Retina (tissue), 1 donor: ENCODE measurements at regions not wholly inside any gene's neighbourhood (a gene's known extent, or its start where the extent isn't known, plus 50 kb on each side); places are given as distances from the start of the nearest gene placed in this dataset.
"Not testable (repeated sequence)": the region's sequence is repeated elsewhere in the genome, so short reads cannot be mapped to it uniquely, and the experiment has no call there.

Experiments used
- DNase-seq: peaks from one replicate; pipeline ENCODE4 v3.0.0-alpha.2; 2016

DNA sequence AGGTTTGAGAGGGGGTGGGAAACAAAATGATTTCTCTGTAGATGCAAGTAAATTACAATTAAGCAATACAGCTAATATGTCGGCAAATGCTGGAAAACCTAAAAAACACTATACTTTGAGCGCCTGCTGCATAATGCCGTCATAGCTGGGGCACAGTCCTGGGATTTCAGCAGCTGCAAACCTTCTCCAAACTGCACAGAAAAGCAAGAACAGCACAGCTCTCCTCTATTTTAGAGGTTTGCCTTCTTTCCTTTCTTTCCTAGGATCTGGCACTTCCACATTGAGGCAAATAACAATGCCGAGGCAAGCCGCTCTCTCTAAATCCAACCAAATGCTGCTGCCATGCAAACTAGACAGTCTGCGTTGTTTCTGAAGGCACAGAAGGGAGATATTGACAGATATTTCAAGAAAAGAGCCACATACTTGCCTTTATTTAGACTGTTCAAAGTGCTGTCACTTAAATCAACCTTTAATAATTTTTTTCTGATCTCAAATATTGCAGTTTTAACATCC, 287.1 kb upstream of the G2E3 start:
- DNase-seq, result peak; percentile 9

- peak; percentile 78 for DNase-seq
Observed at GRCh38 chr14:30272848-30273832, 285.8 kb upstream of the G2E3 start.

DNA sequence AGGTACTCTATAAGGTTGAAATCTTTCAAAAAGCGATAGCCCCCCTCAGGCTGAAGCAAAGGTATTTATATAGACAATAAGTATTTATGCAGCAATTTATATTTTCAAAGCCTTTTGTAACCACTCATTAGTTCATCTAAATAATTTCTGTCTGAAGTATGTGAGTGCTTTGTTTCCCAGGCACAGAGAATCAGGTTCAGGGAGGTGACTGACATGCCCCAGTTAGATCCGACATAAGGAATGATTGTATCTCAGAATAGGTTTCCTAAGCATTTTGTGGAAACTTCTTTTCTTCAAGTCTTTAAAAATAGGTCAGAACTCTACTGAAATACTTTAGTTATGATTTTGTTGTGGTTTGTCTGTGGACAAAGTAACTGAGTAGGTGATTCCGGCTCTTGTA, 283.4 kb upstream of the G2E3 start:
- DNase-seq, result no peak

- DNase-seq, result no peak
Observed at GRCh38 chr14:30277268-30277667, 281.7 kb upstream of the G2E3 start.

DNA sequence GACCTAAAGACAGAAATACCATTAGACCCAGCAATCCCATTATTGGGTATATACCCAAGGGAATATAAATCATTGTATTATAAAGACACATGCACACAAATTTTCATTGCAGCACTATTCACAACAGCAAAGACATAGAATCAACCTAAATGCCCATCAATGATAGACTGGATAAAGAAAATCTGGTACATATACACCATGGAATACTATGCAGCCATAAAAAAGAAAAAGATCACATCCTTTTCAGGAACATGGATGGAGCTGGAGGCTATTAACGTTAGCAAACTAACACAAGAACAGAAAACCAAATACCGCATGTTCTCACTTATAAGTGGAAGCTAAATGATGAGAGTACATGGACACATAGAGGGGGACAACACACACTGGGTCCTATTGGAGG, 280.1 kb upstream of the G2E3 start:
- not testable (repeated sequence) for DNase-seq

GRCh38 chr14:30283822-30284446, 275.0 kb upstream of the G2E3 start:
- DNase-seq, result peak; percentile 34

- no peak for DNase-seq
Observed at GRCh38 chr14:30284808-30285207, 274.1 kb upstream of the G2E3 start.

GRCh38 chr14:30287579-30288445, 271.1 kb upstream of the G2E3 start:
- no peak for DNase-seq

- no peak for DNase-seq
Observed at GRCh38 chr14:30290001-30290400, 269.0 kb upstream of the G2E3 start.

GRCh38 chr14:30291216-30291615, 267.7 kb upstream of the G2E3 start:
- DNase-seq, result no peak

DNA sequence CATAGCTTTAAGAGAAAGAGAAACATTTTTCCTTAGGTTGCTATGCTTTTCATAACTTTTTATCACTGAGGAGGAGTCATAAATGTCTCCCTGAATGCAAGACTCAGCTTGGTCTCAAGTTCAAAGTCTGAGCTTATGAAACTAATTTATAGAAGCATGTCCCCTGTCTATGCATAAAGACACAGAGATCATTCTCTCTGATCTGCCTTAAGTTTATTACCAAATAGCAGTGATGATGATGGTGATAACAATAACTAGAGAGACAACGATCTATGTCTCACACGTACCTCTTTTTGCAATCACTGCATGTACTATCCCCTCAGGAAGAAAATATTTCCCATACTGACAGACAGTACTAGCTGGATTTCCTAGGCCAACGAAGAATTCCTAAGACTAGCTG, 266.4 kb upstream of the G2E3 start:
- DNase-seq, result no peak

DNA sequence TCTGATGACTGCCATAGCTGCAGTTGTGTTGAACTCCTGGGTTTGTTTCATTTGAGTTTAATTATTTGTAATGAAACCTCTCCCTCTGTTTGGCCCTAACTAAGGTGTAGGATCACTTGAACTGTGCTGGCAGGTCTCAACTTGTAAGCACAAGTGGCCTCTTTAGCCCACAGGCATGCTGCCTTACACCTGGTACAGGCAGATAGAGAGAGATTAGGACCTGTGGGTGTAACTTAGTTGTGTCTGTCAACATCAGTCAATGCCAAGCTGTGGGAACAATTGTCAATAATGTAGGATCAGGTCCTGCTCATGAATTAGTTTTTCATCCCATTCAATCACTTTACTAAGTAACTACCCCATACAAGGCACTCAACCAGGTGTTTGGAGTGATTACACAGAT, 263.0 kb upstream of the G2E3 start:
- DNase-seq, result no peak

DNA sequence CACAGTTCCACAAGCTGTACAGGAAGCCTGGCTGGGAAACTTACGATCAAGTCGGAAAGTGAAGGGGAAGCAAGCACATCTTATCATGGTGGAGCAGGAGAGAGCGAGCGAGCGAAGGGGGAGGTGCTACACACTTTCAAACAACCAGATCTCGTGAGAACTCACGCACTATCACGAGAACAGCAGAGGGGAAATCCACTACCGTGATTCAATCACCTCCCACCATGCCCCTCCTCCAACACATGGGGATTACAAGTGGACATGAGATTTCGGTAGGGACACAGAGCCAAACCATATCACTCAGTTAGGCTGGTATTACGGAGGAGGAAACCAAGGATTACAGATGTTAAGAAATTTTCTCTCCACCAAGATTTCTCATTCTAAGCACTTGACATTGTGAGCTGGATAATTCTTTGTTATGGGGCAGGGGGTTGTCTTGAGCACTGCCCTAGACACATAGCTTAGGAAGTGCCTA, 262.0 kb upstream of the G2E3 start:
- no peak for DNase-seq

DNA sequence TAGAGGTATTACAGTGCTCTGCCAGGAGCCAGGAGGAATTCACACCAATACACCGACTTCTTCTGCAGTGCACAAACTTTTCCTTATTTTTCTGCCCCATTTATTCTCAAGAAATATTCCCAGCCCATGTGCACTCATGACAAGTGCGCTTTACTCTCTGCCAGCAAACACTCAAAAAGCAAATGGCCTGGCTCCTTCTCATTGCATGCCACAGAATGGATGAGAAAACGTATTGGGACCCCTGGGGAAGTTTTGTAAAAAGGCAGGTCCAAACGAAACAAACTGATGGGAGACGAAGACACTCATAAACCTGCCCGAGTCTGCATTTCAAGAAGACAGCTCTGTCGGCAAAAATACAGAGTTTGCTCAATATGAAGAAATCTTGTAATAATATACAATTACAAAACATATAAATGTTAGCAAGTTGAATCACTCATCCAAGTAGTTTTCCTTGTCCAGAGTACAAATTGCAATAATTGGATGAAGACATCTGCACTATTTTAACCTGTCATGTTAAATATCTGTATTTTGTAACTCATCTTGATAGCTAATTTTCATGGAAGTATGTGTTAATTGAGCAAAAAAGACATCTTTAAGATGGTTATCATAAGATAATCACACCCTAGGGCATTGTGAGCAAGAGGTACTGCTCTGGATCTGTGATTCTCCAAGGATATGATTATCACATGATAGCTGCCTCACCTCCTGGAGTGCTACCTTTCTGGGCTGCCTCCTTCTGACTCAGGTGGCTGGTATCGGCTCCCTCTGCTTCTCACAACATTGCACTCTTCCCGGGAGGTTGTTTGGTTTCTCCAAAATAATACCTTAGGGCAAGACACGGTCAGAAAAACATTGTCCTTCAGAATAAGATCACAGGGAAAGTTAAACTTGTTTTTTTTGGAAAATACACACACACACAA, 260.8 kb upstream of the G2E3 start:
- no peak for DNase-seq

DNA sequence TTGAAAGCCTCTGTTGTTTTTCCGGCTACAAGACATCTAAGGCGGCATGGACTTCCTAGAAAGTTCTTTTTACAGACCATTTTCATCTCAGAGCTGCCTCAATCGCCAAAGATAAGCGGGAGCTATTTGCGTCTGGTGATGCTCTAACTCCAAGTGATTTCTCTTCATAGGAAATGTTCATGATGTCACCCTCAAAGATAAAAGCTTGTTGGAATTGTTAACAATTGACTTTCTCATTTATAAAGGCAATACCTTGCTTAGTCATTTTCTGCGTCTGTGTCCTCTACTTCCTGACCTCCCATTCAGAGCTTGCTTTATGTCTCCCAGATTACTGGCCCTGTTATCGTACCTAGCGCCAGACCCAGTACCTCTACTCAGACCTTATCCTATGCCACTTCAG, 259.0 kb upstream of the G2E3 start:
- DNase-seq, result no peak

- no peak for DNase-seq
Observed at GRCh38 chr14:30303350-30303749, 255.6 kb upstream of the G2E3 start.

- no peak for DNase-seq
Observed at GRCh38 chr14:30305346-30305745, 253.6 kb upstream of the G2E3 start.

DNA sequence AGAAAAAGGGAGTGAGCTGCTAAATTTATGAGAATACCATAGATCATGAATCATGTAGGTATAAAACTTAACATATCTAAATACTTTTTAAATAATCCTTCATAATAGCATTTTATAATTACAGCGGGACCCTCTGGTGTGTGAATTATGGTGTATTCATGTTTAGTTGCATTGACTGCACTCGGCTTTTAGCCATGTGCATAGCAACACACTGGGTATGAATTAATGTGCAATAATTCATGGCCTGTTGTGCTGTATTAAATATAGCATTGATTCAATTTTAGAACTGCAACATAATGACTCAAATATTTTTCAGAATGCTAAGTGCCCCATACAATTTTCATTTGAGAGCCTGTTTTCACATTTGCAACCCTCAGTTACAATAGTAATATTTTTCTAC, 249.6 kb upstream of the G2E3 start:
- DNase-seq, result no peak

DNA sequence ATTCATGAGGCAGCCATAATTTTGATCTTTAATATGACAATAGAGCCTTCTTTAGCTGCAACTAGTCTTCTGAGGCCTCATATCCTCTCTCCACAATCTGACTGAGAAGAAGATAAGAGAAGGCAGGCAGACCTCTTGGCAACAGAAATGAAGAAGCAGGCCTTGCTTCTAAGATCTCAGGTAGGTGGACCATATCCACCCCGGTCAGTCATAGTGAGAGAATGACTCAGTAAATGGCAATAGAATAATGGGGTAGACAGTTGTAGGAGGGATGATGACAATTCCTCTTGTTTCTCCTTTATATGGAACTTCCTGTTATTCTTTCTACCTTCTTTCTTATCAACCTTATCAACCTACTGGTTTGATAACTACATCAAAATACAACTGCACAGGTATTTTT, 246.7 kb upstream of the G2E3 start:
- DNase-seq, result no peak

GRCh38 chr14:30317729-30318128, 241.2 kb upstream of the G2E3 start:
- peak; percentile 7 for DNase-seq

DNA sequence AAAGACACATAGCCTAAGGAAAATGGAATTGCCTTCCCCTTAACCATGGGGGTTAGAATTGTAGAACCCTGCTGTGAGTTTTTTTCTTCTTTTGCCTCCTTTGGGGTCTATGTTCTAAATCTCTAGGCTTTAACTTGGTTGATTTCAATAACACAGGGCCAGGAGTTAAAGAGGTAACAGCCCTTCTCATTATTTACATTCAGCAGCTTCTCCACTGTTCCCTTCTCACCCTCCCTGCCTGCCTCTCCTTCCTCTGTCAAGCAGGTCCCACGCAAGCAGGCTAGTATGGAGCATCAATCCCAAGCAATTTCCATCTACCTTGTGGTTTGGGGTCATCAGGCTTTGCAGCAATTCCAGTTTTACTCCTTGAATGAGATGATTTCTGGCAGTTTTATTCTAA, 236.1 kb upstream of the G2E3 start:
- DNase-seq, result no peak

GRCh38 chr14:30330033-30330432, 228.9 kb upstream of the G2E3 start:
- no peak for DNase-seq
